KMS-11 (cell line): ENCODE measurements at regions not wholly inside any gene's neighbourhood (a gene's known extent, or its start where the extent isn't known, plus 50 kb on each side); places are given as distances from the start of the nearest gene placed in this dataset.

Source experiments
- H2AFZ ChIP-seq: fragments of 200-600 bp; sonication (generic); 2 replicates; pipeline ENCODE4 v1.6.1; 2016; ENCODE audit warnings: antibody characterized with exemption, mixed run types, low read depth
- H3K27ac ChIP-seq: fragments of 200-600 bp; sonication (generic); 2 replicates; pipeline ENCODE4 v1.6.1; 2016; ENCODE audit warnings: mild to moderate bottlenecking, mixed run types
- H3K27me3 ChIP-seq: fragments of 200-600 bp; sonication (generic); 2 replicates; pipeline ENCODE4 v1.6.1; 2017; ENCODE audit warnings: mild to moderate bottlenecking, low read depth, mixed run types, moderate library complexity; ENCODE audit not compliant: insufficient read depth
- H3K36me3 ChIP-seq: fragments of 200-600 bp; sonication (generic); 2 replicates; pipeline ENCODE4 v1.6.1; 2017; ENCODE audit warnings: mild to moderate bottlenecking, mixed run types; ENCODE audit not compliant: insufficient read depth
- H3K4me1 ChIP-seq: fragments of 200-600 bp; sonication (generic); 2 replicates; pipeline ENCODE4 v1.6.1; 2016; ENCODE audit warnings: mild to moderate bottlenecking, low read depth, mixed run types; ENCODE audit not compliant: poor library complexity, severe bottlenecking
- H3K4me2 ChIP-seq: fragments of 200-600 bp; sonication (generic); 2 replicates; pipeline ENCODE4 v1.7.0; 2016; ENCODE audit warnings: mild to moderate bottlenecking, mixed run types
- H3K4me3 ChIP-seq: fragments of 200-600 bp; sonication (generic); IDR thresholded peaks from 2 replicates; pipeline ENCODE4 v1.6.1; 2017; ENCODE audit warnings: low read depth, low read length, mixed read lengths; ENCODE audit not compliant: insufficient read depth
- H3K79me2 ChIP-seq: fragments of 200-600 bp; sonication (generic); 2 replicates; pipeline ENCODE4 v1.6.1; 2016; ENCODE audit warnings: low read depth, mixed run types; ENCODE audit not compliant: insufficient read depth
- H3K9ac ChIP-seq: fragments of 200-600 bp; sonication (generic); 2 replicates; pipeline ENCODE4 v1.6.1; 2016; ENCODE audit warnings: mild to moderate bottlenecking, mixed run types
- H4K20me1 ChIP-seq: fragments of 200-600 bp; sonication (generic); 2 replicates; pipeline ENCODE4 v1.6.1; 2016; ENCODE audit warnings: mild to moderate bottlenecking, mixed run types; ENCODE audit not compliant: insufficient read depth
- CTCF ChIP-seq: fragments of 200-600 bp; sonication (generic); conservative IDR thresholded peaks from 2 replicates; pipeline ENCODE4 v1.6.1; 2017; ENCODE audit warnings: low read depth, mild to moderate bottlenecking, antibody characterized with exemption, low read length, moderate library complexity, mixed read lengths

- H3K4me1 ChIP-seq = no peaks in the 10 kb centered on the region
- H3K27ac ChIP-seq = no peak overlapping the region
- no peak overlapping the region for H3K4me2 ChIP-seq
- no peak overlapping the region for H2AFZ ChIP-seq
- H4K20me1 ChIP-seq = no peaks in the 10 kb centered on the region
- no peaks in the 10 kb centered on the region for H3K27me3 ChIP-seq
- H3K9ac ChIP-seq = no peak overlapping the region
- no peaks in the 10 kb centered on the region for H3K36me3 ChIP-seq
- H3K79me2 ChIP-seq = no peaks in the 10 kb centered on the region
- no peak overlapping the region for H3K4me3 ChIP-seq
- TF ChIP-seq CTCF = no peak
Measured at GRCh38 chr2:181784556-181784955, 104.2 kb upstream of the NEUROD1 start.

GRCh38 chr2:181785691-181786344, 105.5 kb upstream of the NEUROD1 start:
- Histone ChIP-seq H3K27ac (no peak overlapping the region), H2AFZ (no peak overlapping the region), H4K20me1 (no peaks in the 10 kb centered on the region), H3K36me3 (no peaks in the 10 kb centered on the region), H3K4me1 (no peaks in the 10 kb centered on the region), H3K4me3 (no peak overlapping the region), H3K27me3 (no peaks in the 10 kb centered on the region), H3K79me2 (no peaks in the 10 kb centered on the region), H3K4me2 (no peak overlapping the region), H3K9ac (no peak overlapping the region)
- TF ChIP-seq CTCF = no peak

- H3K79me2 ChIP-seq = no peaks in the 10 kb centered on the region
- no peak overlapping the region for H3K4me3 ChIP-seq
- no peak for TF ChIP-seq CTCF
- H3K27me3 ChIP-seq = no peaks in the 10 kb centered on the region
- H3K9ac ChIP-seq = no peak overlapping the region
- no peaks in the 10 kb centered on the region for H4K20me1 ChIP-seq
- no peaks in the 10 kb centered on the region for H3K4me1 ChIP-seq
- no peaks in the 10 kb centered on the region for H3K36me3 ChIP-seq
- H3K4me2 ChIP-seq = no peak overlapping the region
- no peak overlapping the region for H2AFZ ChIP-seq
- no peak overlapping the region for H3K27ac ChIP-seq
Measured at GRCh38 chr2:181786371-181787228, 104.9 kb upstream of the ITPRID2 start.

GRCh38 chr2:181787310-181788048, 104.1 kb upstream of the ITPRID2 start:
- Histone ChIP-seq H3K36me3 (no peaks in the 10 kb centered on the region), H3K4me2 (no peak overlapping the region), H3K79me2 (no peaks in the 10 kb centered on the region), H3K4me3 (no peak overlapping the region), H3K27ac (no peak overlapping the region), H4K20me1 (no peaks in the 10 kb centered on the region), H3K9ac (no peak overlapping the region), H3K4me1 (no peaks in the 10 kb centered on the region), H3K27me3 (no peaks in the 10 kb centered on the region), H2AFZ (no peak overlapping the region)
- no peak for TF ChIP-seq CTCF
